Dermis blood vessel endothelial cell (primary cell): ENCODE measurements at regions not wholly inside any gene's neighbourhood (a gene's known extent, or its start where the extent isn't known, plus 50 kb on each side); places are given as distances from the start of the nearest gene placed in this dataset.
A peak's percentile ranks its signal among the peaks of the same experiment; 100 is the strongest.
"Not testable (repeated sequence)": the region's sequence is repeated elsewhere in the genome, so short reads cannot be mapped to it uniquely, and the experiment has no call there.

ENCODE experiments used
- DNase-seq: peaks from one replicate; pipeline ENCODE4 v3.0.0; 2010

- DNase-seq = peak; percentile 20
These were observed 902.4 kb downstream of the NR2F1-AS1 start for GRCh38 chr5:92678640-92679039.

GRCh38 chr5:92676215-92677165, 904.5 kb downstream of the NR2F1-AS1 start:
- no peak for DNase-seq

GRCh38 chr5:92674321-92674720, 906.7 kb downstream of the NR2F1-AS1 start:
- DNase-seq = no peak

GRCh38 chr5:92665506-92665905, 915.5 kb downstream of the NR2F1-AS1 start:
- no peak for DNase-seq

- no peak for DNase-seq
These were observed 918.3 kb downstream of the NR2F1-AS1 start for GRCh38 chr5:92662741-92663140.

GRCh38 chr5:92659246-92659645, 921.8 kb downstream of the NR2F1-AS1 start:
- no peak for DNase-seq

GRCh38 chr5:92654601-92655000, 926.4 kb downstream of the NR2F1-AS1 start:
- not testable (repeated sequence) for DNase-seq

GRCh38 chr5:92653730-92654461, 927.1 kb downstream of the NR2F1-AS1 start:
- no peak for DNase-seq

GRCh38 chr5:92652756-92653155, 928.3 kb downstream of the NR2F1-AS1 start:
- DNase-seq = no peak

GRCh38 chr5:92644266-92644886, 936.6 kb downstream of the NR2F1-AS1 start:
- no peak for DNase-seq

- peak; percentile 81 for DNase-seq
These were observed 939.7 kb downstream of the NR2F1-AS1 start for GRCh38 chr5:92641031-92641962.

- peak; percentile 0 for DNase-seq
These were observed 940.7 kb downstream of the NR2F1-AS1 start for GRCh38 chr5:92640340-92640739.

GRCh38 chr5:92637960-92638359, 943.1 kb downstream of the NR2F1-AS1 start:
- DNase-seq = no peak

- no peak for DNase-seq
These were observed 943.8 kb downstream of the NR2F1-AS1 start for GRCh38 chr5:92637247-92637646.

- no peak for DNase-seq
These were observed 946.0 kb downstream of the NR2F1-AS1 start for GRCh38 chr5:92635001-92635461.

GRCh38 chr5:92633875-92634487, 947.0 kb downstream of the NR2F1-AS1 start:
- no peak for DNase-seq

GRCh38 chr5:92633176-92633575, 947.8 kb downstream of the NR2F1-AS1 start:
- no peak for DNase-seq

- DNase-seq = not testable (repeated sequence)
These were observed 949.8 kb downstream of the NR2F1-AS1 start for GRCh38 chr5:92631237-92631701.

- no peak for DNase-seq
These were observed 951.4 kb downstream of the NR2F1-AS1 start for GRCh38 chr5:92629574-92629973.

- DNase-seq = no peak
These were observed 952.0 kb downstream of the NR2F1-AS1 start for GRCh38 chr5:92629000-92629399.

GRCh38 chr5:92627186-92627585, 953.8 kb downstream of the NR2F1-AS1 start:
- DNase-seq = no peak
